ENCODE measurements at regions not wholly inside any gene's neighbourhood (a gene's known extent, or its start where the extent isn't known, plus 50 kb on each side); places are given as distances from the start of the nearest gene placed in this dataset.

GRCh38 chr10:29920408-29921070 lies 138.8 kb downstream of the JCAD start:
- TF ChIP-seq EZH2 (IDR thresholded peaks at IDR 0.05; ENCODE audit: borderline replicate concordance, low read depth, low read length, severe bottlenecking) (no peak), POLR2A (IDR thresholded peaks at IDR 0.05; ENCODE audit: low read depth, low read length) (no peak), CTCF (IDR thresholded peaks at IDR 0.05; ENCODE audit: extremely low read depth in 1 of 2, insufficient read depth in 1 of 2, low read depth in 1 of 2, low read length in 2 of 2) (no peak), POLR2AphosphoS5 (IDR thresholded peaks at IDR 0.05; ENCODE audit: insufficient read depth, low read depth, low read length) (no peak), MAX (IDR thresholded peaks at IDR 0.05; ENCODE audit: insufficient read depth, insufficient read length) (no peak), JUN (IDR thresholded peaks at IDR 0.05; ENCODE audit: borderline replicate concordance, insufficient read depth, insufficient read length, low read depth) (no peak), FOS (IDR thresholded peaks at IDR 0.05; ENCODE audit: borderline replicate concordance, insufficient read depth, low read length) (no peak), GATA2 (IDR thresholded peaks at IDR 0.05; ENCODE audit: insufficient read depth, insufficient read length, low read depth, low read length) (no peak), MYC (IDR thresholded peaks at IDR 0.05; ENCODE audit: low read depth, low read length) (no peak)

Measured in endothelial cell of umbilical vein (primary cell).